Dedifferentiated amniotic fluid mesenchymal stem cell (primary cell): ENCODE measurements at regions not wholly inside any gene's neighbourhood (a gene's known extent, or its start where the extent isn't known, plus 50 kb on each side); places are given as distances from the start of the nearest gene placed in this dataset.
"Not testable (repeated sequence)": the region's sequence is repeated elsewhere in the genome, so short reads cannot be mapped to it uniquely, and the experiment has no call there.

Experiments
- DNase-seq: peaks from one replicate; pipeline ENCODE4 v3.0.0-alpha.2; 2016; ENCODE audit errors: extremely low spot score

GRCh38 chr11:121869478-121869877 lies 246.5 kb downstream of the BLID start:
- DNase-seq, result no peak

GRCh38 chr11:121866754-121867153 lies 249.3 kb downstream of the BLID start:
- no peak for DNase-seq

- DNase-seq, result no peak
Measured at GRCh38 chr11:121864660-121865059, 251.4 kb downstream of the BLID start.

- no peak for DNase-seq
Measured at GRCh38 chr11:121863126-121863525, 252.9 kb downstream of the BLID start.

GRCh38 chr11:121855138-121855537 lies 260.9 kb downstream of the BLID start:
- DNase-seq, result not testable (repeated sequence)

GRCh38 chr11:121844016-121844415 lies 272.0 kb downstream of the BLID start:
- DNase-seq, result no peak

GRCh38 chr11:121842192-121842585 lies 273.8 kb downstream of the BLID start:
- DNase-seq, result no peak

GRCh38 chr11:121841487-121842191 lies 274.4 kb downstream of the BLID start:
- peak; percentile 71 for DNase-seq

- DNase-seq, result no peak
Measured at GRCh38 chr11:121839781-121840180, 276.2 kb downstream of the BLID start.

- no peak for DNase-seq
Measured at GRCh38 chr11:121838571-121838970, 277.4 kb downstream of the BLID start.

- DNase-seq, result no peak
Measured at GRCh38 chr11:121833970-121834369, 282.0 kb downstream of the BLID start.

GRCh38 chr11:121829159-121829643 lies 286.8 kb downstream of the BLID start:
- DNase-seq, result peak; percentile 97

GRCh38 chr11:121814962-121815361 lies 301.1 kb downstream of the BLID start:
- DNase-seq, result no peak

- no peak for DNase-seq
Measured at GRCh38 chr11:121814296-121814695, 301.7 kb downstream of the BLID start.

GRCh38 chr11:121810291-121810690 lies 305.7 kb downstream of the BLID start:
- peak; percentile 69 for DNase-seq

GRCh38 chr11:121808096-121808495 lies 307.9 kb downstream of the BLID start:
- no peak for DNase-seq

- no peak for DNase-seq
Measured at GRCh38 chr11:121807051-121807450, 309.0 kb downstream of the BLID start.

- DNase-seq, result no peak
Measured at GRCh38 chr11:121802542-121802941, 313.5 kb downstream of the BLID start.

- DNase-seq, result no peak
Measured at GRCh38 chr11:121801781-121802180, 314.2 kb downstream of the BLID start.

- no peak for DNase-seq
Measured at GRCh38 chr11:121801394-121801748, 314.6 kb downstream of the BLID start.

- peak; percentile 28 for DNase-seq
Measured at GRCh38 chr11:121800731-121801393, 315.2 kb downstream of the BLID start.

- DNase-seq, result no peak
Measured at GRCh38 chr11:121800240-121800639, 315.8 kb downstream of the BLID start.

GRCh38 chr11:121797496-121797895 lies 318.5 kb downstream of the BLID start:
- DNase-seq, result no peak
